Natural killer cell treated with Interleukin-12 subunit alpha and Interleukin-12 subunit beta and Interleukin-15 and Interleukin-18, amount 100 ng/mL, for 72 hours (primary cell): ENCODE measurements at regions not wholly inside any gene's neighbourhood (a gene's known extent, or its start where the extent isn't known, plus 50 kb on each side); places are given as distances from the start of the nearest gene placed in this dataset.

Experiments
- ATAC-seq, 2 donors: fragments of 150-1000 bp; cut with Tn5 transposase in 1 of 2; sonication (Bioruptor Pico), chemical (Tn5 transposase) in 1 of 2; 2 replicates each; pipeline ENCODE4 v1.10.0; 2021
- DNase-seq: peaks from one replicate; pipeline ENCODE4 v3.0.0; 2022; ENCODE audit warnings: low spot score
- H3K27ac Mint-ChIP-seq, 2 donors: 1 replicate in 1 of 2; 2 replicates in 1 of 2; pipeline ENCODE4 v1.8.0; 2022; ENCODE audit warnings: mixed read lengths in 2 of 2, mild to moderate bottlenecking in 1 of 2, moderate library complexity in 1 of 2
- H3K27me3 Mint-ChIP-seq, 2 donors: 1 replicate in 1 of 2; 2 replicates in 1 of 2; pipeline ENCODE4 v1.8.0; 2022; ENCODE audit warnings: mixed read lengths in 2 of 2
- H3K36me3 Mint-ChIP-seq: one replicate; pipeline ENCODE4 v1.8.0; 2022; ENCODE audit warnings: mixed read lengths
- H3K4me1 Mint-ChIP-seq, 2 donors: 1 replicate in 1 of 2; 2 replicates in 1 of 2; pipeline ENCODE4 v1.8.0; 2022; ENCODE audit warnings: low read depth in 2 of 2, mixed read lengths in 2 of 2, mild to moderate bottlenecking in 1 of 2
- H3K4me3 Mint-ChIP-seq: one replicate; pipeline ENCODE4 v1.8.0; 2022; ENCODE audit warnings: mixed read lengths
- H3K9me3 Mint-ChIP-seq: 2 replicates; pipeline ENCODE4 v1.8.0; 2022; ENCODE audit warnings: mixed read lengths

GRCh38 chr2:62566847-62567246 lies 60.9 kb upstream of the TMEM17 start:
- Mint-ChIP-seq H3K27ac (no peak overlapping the region), H3K9me3 (no peaks in the 10 kb centered on the region)
- DNase-seq = no peak

GRCh38 chr2:62565309-62565908 lies 59.4 kb upstream of the TMEM17 start:
- Mint-ChIP-seq H3K27me3 (peaks cover 15 to 44% of the 10 kb centered on the region in 2 donors), H3K4me3 (no peak overlapping the region)

More at GRCh38 chr2:62566847-62567246, 60.9 kb upstream of the TMEM17 start:
- Mint-ChIP-seq H3K4me1 (no peaks in the 10 kb centered on the region), H3K4me3 (no peak overlapping the region), H3K36me3 (no peaks in the 10 kb centered on the region), H3K27me3 (peaks cover 17 to 33% of the 10 kb centered on the region in 2 donors)
- no peak for ATAC-seq

GRCh38 chr2:62564380-62565137 lies 58.6 kb upstream of the TMEM17 start:
- ATAC-seq (no peak), DNase-seq (no peak)
- H3K9me3 Mint-ChIP-seq = no peaks in the 10 kb centered on the region
- no peaks in the 10 kb centered on the region for H3K36me3 Mint-ChIP-seq
- no peaks in the 10 kb centered on the region for H3K4me1 Mint-ChIP-seq
- no peak overlapping the region for H3K4me3 Mint-ChIP-seq
- peaks cover 16 to 45% of the 10 kb centered on the region in 2 donors for H3K27me3 Mint-ChIP-seq
- H3K27ac Mint-ChIP-seq = no peak overlapping the region

More at GRCh38 chr2:62565309-62565908, 59.4 kb upstream of the TMEM17 start:
- Mint-ChIP-seq H3K9me3 (no peaks in the 10 kb centered on the region), H3K27ac (no peak overlapping the region), H3K36me3 (no peaks in the 10 kb centered on the region), H3K4me1 (no peaks in the 10 kb centered on the region)
- ATAC-seq (no peak), DNase-seq (no peak)

GRCh38 chr2:62561586-62561985 lies 55.6 kb upstream of the TMEM17 start:
- Mint-ChIP-seq H3K9me3 (peaks cover 5% of the 10 kb centered on the region), H3K27me3 (peaks cover 18 to 35% of the 10 kb centered on the region in 2 donors), H3K27ac (no peak overlapping the region), H3K4me1 (no peaks in the 10 kb centered on the region), H3K4me3 (no peak overlapping the region), H3K36me3 (no peaks in the 10 kb centered on the region)
- ATAC-seq = no peak
- DNase-seq = no peak

DNA sequence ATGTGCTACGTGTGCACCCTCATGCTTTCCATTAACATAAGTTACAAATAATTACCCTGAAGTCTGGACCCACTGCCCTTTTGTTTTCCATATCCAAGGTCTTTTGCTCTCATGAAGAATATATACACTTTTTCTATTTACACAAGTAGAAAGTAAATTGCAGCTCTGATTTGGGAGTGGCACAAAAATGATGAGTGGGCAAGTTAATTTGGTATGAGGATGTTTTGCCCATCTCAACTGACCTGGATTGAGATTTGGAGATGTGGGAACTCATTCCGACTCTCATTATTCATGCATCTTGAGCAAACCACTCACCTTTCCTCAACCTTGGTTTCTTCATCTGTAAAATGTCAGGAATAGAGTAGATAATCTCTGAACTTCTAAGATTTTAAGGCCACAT lies 53.6 kb upstream of the TMEM17 start:
- Mint-ChIP-seq H3K4me1 (no peaks in the 10 kb centered on the region), H3K36me3 (no peaks in the 10 kb centered on the region), H3K4me3 (no peak overlapping the region), H3K27me3 (peaks cover 20 to 43% of the 10 kb centered on the region in 2 donors), H3K27ac (no peak overlapping the region), H3K9me3 (peaks cover 5% of the 10 kb centered on the region)
- no peak for ATAC-seq
- no peak for DNase-seq

- DNase-seq (no peak), ATAC-seq (no peak)
- Mint-ChIP-seq H3K27ac (no peak overlapping the region), H3K9me3 (peaks cover 5% of the 10 kb centered on the region), H3K27me3 (peaks cover 22 to 45% of the 10 kb centered on the region in 2 donors), H3K36me3 (no peaks in the 10 kb centered on the region), H3K4me3 (no peak overlapping the region), H3K4me1 (no peaks in the 10 kb centered on the region)
Observed at GRCh38 chr2:62558743-62559142, 52.7 kb upstream of the TMEM17 start.

DNA sequence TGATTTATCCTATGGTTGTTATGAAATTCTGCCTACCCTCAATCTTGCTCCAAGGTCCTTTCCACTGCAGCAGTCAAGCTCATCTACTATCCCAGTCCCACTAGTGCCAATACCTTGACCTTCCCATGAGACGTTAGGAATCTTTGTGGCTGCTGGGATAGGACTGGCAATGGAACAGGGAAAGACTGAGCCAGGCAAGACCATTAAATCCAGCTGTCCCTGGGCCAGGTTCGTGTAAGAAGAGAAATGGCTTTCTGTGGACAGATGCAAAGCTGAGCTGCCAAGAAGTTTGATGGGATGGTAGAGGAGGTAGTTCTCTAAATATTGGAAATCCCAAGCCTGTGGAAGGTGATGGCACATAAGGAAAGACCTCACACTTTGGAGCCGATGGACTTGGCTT lies 50.1 kb upstream of the TMEM17 start:
- Mint-ChIP-seq H3K9me3 (peaks cover 5% of the 10 kb centered on the region), H3K4me1 (no peaks in the 10 kb centered on the region), H3K4me3 (no peak overlapping the region), H3K27me3 (peaks cover 19 to 34% of the 10 kb centered on the region in 2 donors), H3K27ac (no peak overlapping the region), H3K36me3 (no peaks in the 10 kb centered on the region)
- ATAC-seq = no peak
- no peak for DNase-seq
